Nephron progenitor cell (in vitro differentiated cells): ENCODE measurements at regions not wholly inside any gene's neighbourhood (a gene's known extent, or its start where the extent isn't known, plus 50 kb on each side); places are given as distances from the start of the nearest gene placed in this dataset.

ENCODE experiments used
- DNase-seq: peaks from one replicate; pipeline ENCODE4 v3.0.0; 2021
- H3K27ac Mint-ChIP-seq: 2 replicates; pipeline ENCODE4 v1.8.0; 2021; ENCODE audit warnings: mild to moderate bottlenecking, moderate library complexity, mixed read lengths
- H3K27me3 Mint-ChIP-seq: 2 replicates; pipeline ENCODE4 v1.8.0; 2021; ENCODE audit warnings: mild to moderate bottlenecking, low read depth, mixed read lengths; ENCODE audit not compliant: poor library complexity
- H3K36me3 Mint-ChIP-seq: 2 replicates; pipeline ENCODE4 v1.8.0; 2021; ENCODE audit warnings: low read depth, mixed read lengths
- H3K4me1 Mint-ChIP-seq: 2 replicates; pipeline ENCODE4 v1.8.0; 2021; ENCODE audit warnings: mixed read lengths
- H3K4me3 Mint-ChIP-seq: 2 replicates; pipeline ENCODE4 v1.8.0; 2021; ENCODE audit warnings: mild to moderate bottlenecking, moderate library complexity, mixed read lengths
- H3K9me3 Mint-ChIP-seq: 2 replicates; pipeline ENCODE4 v1.8.0; 2021; ENCODE audit warnings: mild to moderate bottlenecking, moderate library complexity, mixed read lengths
- CTCF ChIP-seq: fragments of 200-600 bp; sonication (generic); IDR thresholded peaks from 2 replicates; pipeline ENCODE4 v1.5.0; 2021; ENCODE audit warnings: antibody characterized with exemption

- Mint-ChIP-seq H3K36me3 (no peaks in the 10 kb centered on the region), H3K27me3 (peaks cover 6% of the 10 kb centered on the region), H3K27ac (no peak overlapping the region), H3K4me1 (no peaks in the 10 kb centered on the region), H3K9me3 (peaks cover 21% of the 10 kb centered on the region), H3K4me3 (no peak overlapping the region)
- DNase-seq: no peak
- no peak for TF ChIP-seq CTCF
Observed at GRCh38 chr6:9159051-9159450, 723.7 kb upstream of the SLC35B3 start.

GRCh38 chr6:9155836-9156235, 720.5 kb upstream of the SLC35B3 start:
- Mint-ChIP-seq H3K27ac (no peak overlapping the region), H3K27me3 (peaks cover 8% of the 10 kb centered on the region), H3K4me3 (no peak overlapping the region), H3K36me3 (no peaks in the 10 kb centered on the region), H3K9me3 (peaks cover 4% of the 10 kb centered on the region), H3K4me1 (no peaks in the 10 kb centered on the region)
- no peak for TF ChIP-seq CTCF
- no peak for DNase-seq

GRCh38 chr6:9143140-9143539, 707.8 kb upstream of the SLC35B3 start:
- no peaks in the 10 kb centered on the region for H3K27me3 Mint-ChIP-seq
- no peak for TF ChIP-seq CTCF
- no peak overlapping the region for H3K27ac Mint-ChIP-seq
- peaks cover 12% of the 10 kb centered on the region for H3K4me1 Mint-ChIP-seq
- no peak overlapping the region for H3K4me3 Mint-ChIP-seq
- peaks cover 7% of the 10 kb centered on the region for H3K9me3 Mint-ChIP-seq
- H3K36me3 Mint-ChIP-seq: no peaks in the 10 kb centered on the region
- DNase-seq: no peak

GRCh38 chr6:9140951-9141460, 705.7 kb upstream of the SLC35B3 start:
- no peaks in the 10 kb centered on the region for H3K36me3 Mint-ChIP-seq
- TF ChIP-seq CTCF: no peak
- no peak overlapping the region for H3K4me3 Mint-ChIP-seq
- DNase-seq: no peak
- peaks cover 5% of the 10 kb centered on the region for H3K27me3 Mint-ChIP-seq
- H3K9me3 Mint-ChIP-seq: peaks cover 7% of the 10 kb centered on the region
- peaks cover 12% of the 10 kb centered on the region for H3K4me1 Mint-ChIP-seq
- no peak overlapping the region for H3K27ac Mint-ChIP-seq

- Mint-ChIP-seq H3K4me3 (no peak overlapping the region), H3K27ac (no peak overlapping the region), H3K9me3 (peaks cover 7% of the 10 kb centered on the region), H3K36me3 (no peaks in the 10 kb centered on the region), H3K27me3 (peaks cover 5% of the 10 kb centered on the region), H3K4me1 (peaks cover 12% of the 10 kb centered on the region)
- TF ChIP-seq CTCF: no peak
- no peak for DNase-seq
Observed at GRCh38 chr6:9140172-9140571, 704.8 kb upstream of the SLC35B3 start.

- Mint-ChIP-seq H3K9me3 (peaks cover 5% of the 10 kb centered on the region), H3K27ac (no peak overlapping the region), H3K4me3 (no peak overlapping the region), H3K36me3 (no peaks in the 10 kb centered on the region), H3K4me1 (peaks cover 12% of the 10 kb centered on the region), H3K27me3 (peaks cover 5% of the 10 kb centered on the region)
- TF ChIP-seq CTCF: no peak
- DNase-seq: no peak
Observed at GRCh38 chr6:9139746-9140145, 704.4 kb upstream of the SLC35B3 start.
